Hippocampal formation (tissue), 2 donors: ENCODE measurements at regions not wholly inside any gene's neighbourhood (a gene's known extent, or its start where the extent isn't known, plus 50 kb on each side); places are given as distances from the start of the nearest gene placed in this dataset.
"Not testable (repeated sequence)": the region's sequence is repeated elsewhere in the genome, so short reads cannot be mapped to it uniquely, and the experiment has no call there.

Experiments used
- DNase-seq, 2 donors: peaks; one replicate each; lab custom pipeline; 2025; lab: John Stamatoyannopoulos, UW

- DNase-seq: no peak
These were observed 284.9 kb downstream of the C1D start for GRCh38 chr2:67777836-67778429.

GRCh38 chr2:67780841-67781240 is 282.0 kb downstream of the C1D start:
- not testable (repeated sequence) for DNase-seq

DNA sequence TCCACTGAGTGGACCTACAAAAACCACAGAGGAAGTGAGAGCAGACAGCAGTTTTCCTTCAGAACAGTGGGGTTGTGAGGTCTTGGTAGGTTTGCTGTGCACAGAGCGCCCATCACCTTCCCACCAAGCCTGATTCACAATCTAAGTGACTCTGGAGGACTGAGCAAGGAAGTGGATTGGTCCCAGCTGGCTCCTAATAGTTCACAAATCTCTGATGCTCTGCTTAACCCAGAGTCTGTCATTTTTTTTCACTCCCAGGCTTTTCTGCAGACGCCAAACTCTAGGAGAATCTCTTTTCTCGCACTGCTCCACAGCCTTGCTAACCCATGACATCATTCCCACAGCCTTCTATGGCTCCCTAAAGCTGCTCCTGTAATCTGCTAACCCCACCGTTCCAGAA is 280.4 kb downstream of the C1D start:
- DNase-seq: no peak

DNA sequence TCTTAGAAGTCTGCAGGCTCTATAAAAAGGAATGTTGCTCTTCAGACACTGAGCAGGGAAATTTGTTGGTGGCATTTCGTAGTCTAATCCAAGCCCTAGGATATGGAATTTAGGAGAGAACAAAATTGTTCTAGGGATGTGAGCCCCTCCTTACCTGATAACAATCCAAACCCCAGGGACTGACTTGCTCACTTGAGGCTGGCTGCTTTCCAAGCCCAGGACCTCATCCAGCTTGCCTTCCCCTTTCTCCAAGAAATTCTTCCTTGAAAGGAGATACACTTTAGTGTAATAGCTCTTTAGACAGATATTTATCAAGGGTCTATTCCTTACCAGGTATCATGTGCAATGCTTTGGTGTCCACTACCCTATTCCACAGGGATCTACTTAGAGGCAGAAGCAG is 279.8 kb downstream of the C1D start:
- DNase-seq: no peak

GRCh38 chr2:67790622-67791021 is 272.2 kb downstream of the C1D start:
- no peak for DNase-seq

DNA sequence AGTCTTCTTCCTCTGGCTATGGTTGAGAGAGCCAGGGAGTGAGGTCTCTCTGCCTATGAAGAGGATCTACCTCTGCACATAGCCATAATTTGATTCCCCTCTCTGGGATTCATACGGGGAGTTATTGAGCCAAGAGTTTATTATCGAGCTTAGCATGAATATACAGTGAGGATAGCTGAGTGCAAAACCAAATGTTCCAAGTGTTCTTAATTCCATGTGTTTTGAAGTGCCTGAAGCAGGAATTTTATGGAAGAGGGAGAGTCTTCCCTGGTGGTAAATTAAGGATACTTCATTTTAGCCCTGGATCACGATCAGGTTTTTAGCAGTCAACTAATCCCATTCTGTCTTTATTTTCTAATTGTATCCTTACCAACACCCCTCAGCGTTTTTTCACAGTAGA is 270.6 kb downstream of the C1D start:
- DNase-seq: no peak

GRCh38 chr2:67792681-67793091 is 270.1 kb downstream of the C1D start:
- no peak for DNase-seq

DNA sequence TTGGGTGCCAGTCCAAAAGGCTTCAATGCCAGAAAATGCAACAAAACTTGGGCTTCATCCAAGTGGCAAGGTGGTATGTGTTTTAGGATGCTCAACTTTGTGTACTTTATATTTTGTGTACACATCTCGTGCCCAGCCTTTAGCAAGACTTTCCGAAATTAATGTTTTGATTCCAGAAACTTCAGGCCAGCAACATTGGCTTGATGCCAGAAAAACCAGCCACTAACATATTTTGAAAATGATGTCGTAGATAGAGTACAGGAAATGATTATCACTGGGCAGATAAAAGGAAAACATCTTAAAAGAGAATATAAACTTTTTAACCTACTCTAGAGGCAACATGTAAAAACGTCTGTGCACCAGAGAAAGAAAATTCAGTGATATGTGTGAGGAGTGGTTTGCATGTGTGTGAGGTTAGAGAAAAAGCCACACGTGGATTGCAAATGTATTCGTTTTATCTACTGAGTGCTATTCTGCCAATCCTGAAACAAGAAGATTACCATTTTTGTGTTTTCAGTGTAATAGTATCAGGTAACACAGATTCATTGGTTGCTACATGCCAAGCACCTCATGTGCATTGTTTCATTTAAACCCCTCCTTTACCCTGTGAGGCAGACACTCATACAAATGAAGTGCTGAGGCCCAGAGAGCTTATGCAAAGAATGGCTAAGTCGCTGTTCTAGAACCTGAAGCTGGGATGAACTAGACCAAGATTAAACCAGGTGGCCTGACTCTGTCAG is 264.8 kb downstream of the C1D start:
- no peak for DNase-seq

DNA sequence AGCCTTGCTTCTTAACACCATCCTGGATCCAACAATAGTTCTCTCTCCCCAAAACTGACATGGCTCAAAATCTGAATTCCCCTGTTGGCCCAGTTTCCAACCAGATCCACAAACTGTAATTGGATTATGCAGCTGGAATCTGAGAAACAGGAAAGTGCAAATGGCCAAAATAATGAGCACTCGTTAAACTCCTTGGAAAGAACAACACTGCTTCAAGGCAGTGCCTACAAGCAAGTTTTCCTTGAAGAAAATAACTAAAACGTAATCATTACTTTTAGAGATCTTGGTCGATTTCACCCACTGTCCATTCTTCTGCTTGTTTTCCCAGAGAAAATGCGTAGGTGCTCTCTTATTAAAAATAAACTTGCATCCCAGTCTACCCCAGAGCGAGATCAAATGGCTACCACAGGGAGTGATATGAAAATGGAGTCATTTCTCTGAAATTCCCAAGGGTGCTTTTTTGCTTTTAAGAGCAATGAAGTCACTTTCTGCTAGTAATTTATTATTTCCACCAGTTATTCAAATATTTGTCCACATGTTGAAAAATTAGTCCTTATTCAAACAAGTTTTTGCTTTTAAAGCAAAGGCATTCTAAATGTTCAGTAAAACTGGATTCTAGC is 264.2 kb downstream of the C1D start:
- no peak for DNase-seq

DNA sequence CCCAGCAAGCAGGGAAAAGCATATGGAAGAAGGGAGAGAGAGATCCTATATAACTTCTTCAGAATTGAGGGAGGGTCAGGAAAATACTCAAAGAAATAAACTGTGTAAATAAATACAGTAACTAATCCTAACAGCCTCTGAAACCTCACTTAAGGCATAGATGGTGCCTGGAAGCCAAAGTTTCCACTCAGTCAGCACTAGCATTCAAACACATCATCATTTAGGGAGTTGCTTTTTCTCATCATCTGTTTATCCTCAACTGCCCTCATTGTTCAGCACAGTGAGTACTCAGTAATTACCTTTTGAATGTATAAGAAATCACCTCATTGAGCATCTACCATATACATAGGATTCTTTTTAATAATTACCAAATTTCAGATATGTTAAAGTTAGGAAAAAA is 262.9 kb downstream of the C1D start:
- DNase-seq: no peak

GRCh38 chr2:67802291-67802690 is 260.5 kb downstream of the C1D start:
- no peak for DNase-seq

DNA sequence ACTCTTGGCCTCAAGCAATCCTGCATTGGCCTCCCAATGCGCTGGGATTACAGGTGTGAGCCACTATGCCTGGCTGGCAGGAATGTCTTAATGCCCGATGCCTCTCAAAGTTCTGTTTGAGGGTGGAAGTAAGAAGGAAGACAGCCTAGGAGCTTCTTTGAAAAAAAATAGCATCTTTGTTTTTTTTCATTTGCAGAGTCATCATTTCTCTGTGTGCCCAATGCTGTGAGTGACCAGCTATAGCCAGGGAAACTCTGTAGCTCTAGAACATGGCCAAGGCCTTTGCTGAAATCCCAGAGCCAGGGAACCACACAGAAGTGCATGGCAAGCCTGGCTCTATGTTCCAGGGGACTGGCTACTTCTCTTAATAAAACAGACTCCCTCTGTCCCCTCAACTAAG is 260.0 kb downstream of the C1D start:
- no peak for DNase-seq

- DNase-seq: no peak
These were observed 256.0 kb downstream of the C1D start for GRCh38 chr2:67806816-67807215.

- DNase-seq: no peak
These were observed 254.7 kb downstream of the C1D start for GRCh38 chr2:67808112-67808511.

DNA sequence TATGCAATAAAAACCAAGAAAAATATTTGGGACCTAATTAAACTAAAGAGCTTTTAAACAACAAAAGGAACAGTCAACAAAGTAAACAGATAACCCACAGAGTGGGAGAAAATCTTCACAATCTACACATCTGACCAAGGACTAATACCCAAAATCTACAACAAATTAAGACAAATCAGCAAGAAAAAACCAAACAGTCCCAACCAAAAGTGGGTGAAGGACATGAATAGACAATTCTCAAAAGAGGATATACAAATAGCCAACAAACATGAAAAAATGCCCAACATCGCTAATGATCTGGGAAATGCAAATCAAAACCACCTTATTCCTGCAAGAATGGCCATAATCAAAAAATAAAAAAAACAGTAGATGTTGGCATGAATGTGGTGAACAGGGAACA is 250.1 kb downstream of the C1D start:
- no peak for DNase-seq

DNA sequence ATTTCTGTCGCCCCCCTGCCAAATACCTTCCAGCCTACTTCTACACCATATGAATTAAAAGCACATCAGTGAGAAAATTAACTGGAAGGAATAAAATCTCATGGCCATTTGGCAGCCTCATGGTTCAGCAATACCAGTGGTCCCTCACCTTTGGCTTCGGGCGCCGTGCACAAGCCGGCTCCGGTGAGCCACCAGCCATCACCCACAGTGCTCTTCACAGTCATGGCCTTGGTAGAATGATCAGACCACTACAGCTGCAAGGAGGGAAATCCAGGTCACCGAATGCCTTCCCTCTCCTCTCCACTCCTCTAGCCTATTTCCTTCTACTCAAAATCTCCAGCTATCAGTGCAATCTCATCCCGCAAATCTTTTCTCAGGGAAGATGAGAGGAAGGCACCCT is 239.1 kb downstream of the C1D start:
- no peak for DNase-seq

DNA sequence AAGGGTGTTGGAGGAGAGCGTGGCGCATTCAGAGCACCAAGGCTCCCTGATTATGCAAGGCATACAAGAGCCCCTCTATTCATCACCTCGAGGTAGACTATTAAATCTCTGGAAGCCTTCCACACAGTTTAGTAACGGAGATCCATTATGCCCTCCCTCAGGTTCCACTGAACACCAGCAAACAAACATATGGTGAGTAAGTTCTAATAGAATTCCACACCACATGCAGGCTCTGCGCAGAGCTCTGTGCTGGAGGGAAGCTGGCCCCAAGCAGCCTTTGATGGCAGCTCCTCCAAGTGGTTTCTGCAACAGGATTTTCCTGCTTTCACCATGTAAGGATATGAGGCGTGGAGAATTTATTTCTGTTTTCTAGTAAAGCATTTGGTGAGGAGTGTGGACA is 238.6 kb downstream of the C1D start:
- DNase-seq: no peak

GRCh38 chr2:67825476-67825875 is 237.3 kb downstream of the C1D start:
- no peak for DNase-seq

DNA sequence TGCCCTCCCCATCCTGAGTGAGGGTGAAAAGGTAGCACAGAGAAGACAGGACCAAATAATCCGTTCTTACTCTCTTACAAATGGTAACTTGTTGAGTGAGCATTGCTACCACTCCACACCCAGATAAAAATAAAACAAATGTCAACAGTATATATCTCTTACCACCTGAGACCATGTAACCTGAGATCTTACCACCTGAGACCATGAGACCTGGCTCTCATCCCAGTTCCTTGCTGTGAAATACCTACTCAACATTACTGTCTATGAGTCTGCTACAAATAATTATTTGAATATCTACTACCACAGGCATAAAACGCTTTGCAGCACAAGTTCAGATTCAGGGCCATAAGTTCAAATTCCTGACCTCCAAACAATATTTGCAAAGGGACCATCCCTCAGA is 234.7 kb downstream of the C1D start:
- DNase-seq: no peak

DNA sequence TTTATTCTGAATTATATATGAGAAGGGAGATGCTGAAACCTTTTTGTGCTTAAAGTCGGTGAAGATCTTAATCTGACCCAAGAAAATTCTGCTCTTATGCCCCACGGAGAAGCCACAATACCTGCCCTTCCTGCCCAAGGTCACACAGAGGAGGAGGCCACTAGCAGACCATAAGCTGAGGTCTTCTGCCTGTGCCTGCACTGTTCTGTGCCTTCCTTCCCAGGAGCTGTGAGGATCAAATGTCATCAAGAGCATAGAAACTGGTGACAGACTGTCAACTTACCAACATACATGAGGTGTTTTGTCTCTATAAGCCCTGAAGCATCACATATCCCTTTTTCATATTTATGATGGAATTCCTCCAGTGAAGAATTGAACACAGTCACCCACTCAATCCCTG is 233.3 kb downstream of the C1D start:
- DNase-seq: no peak

- no peak for DNase-seq
These were observed 229.2 kb downstream of the C1D start for GRCh38 chr2:67833632-67834031.

DNA sequence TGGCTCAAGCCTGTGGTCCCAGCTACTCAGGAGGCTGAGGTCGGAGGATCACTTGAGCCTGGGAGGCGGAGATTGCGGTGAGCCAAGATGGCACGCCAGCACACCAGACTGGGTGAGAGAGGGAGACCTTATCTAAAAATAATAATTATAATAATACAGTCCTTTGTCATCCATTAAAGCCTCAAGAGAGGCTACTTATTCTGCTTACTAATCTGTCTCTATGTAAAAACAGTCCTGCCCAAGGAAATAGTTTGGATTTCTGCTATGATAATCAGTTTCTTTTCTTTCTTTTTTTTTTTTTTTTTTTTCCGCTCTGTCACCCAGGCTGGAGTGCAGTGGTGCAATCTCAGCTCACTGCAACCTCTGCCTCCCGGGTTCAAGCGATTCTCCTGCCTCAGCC is 228.3 kb downstream of the C1D start:
- DNase-seq: no peak

GRCh38 chr2:67835266-67835665 is 227.5 kb downstream of the C1D start:
- DNase-seq: no peak

DNA sequence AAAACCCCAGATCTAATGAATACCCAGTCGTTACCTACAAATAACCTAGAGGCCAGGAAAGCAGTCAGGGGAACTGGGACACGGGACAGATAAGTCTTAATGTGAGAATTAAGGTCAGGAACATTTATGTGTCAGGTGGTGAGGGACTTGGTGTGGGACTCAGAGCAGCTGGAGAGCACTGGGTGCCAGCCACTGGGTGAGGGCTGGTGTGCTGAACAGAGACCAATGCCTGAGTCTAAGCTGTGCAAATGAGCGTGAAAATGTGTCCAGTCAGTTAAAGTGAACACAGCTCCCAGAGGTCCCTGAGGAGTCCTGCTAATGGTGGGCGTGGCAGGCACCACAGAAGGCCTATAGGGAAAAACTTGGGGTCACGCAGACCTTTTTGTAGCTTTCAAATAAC is 225.9 kb downstream of the C1D start:
- DNase-seq: no peak
